Transverse colon (tissue), 3 donors: ENCODE measurements at regions not wholly inside any gene's neighbourhood (a gene's known extent, or its start where the extent isn't known, plus 50 kb on each side); places are given as distances from the start of the nearest gene placed in this dataset.

ENCODE experiments used
- CTCF ChIP-seq, 5 experiments: fragments of 200-600 bp in 3 of 5; fragments of 450-650 bp in 2 of 5; sonication (generic) in 3 of 5; IDR thresholded peaks; 1 replicate in 2 of 5; 2 replicates in 3 of 5; pipeline ENCODE4 v1.5.1; 2016 to 2017; ENCODE audit warnings: antibody characterized with exemption in 5 of 5, inconsistent platforms in 3 of 5, mild to moderate bottlenecking in 2 of 5, moderate library complexity in 1 of 5
- POLR2A ChIP-seq: fragments of 450-650 bp; IDR thresholded peaks from one replicate; pipeline ENCODE4 v1.6.1; 2016; ENCODE audit warnings: antibody characterized with exemption, mild to moderate bottlenecking, moderate library complexity

GRCh38 chr7:12889391-12889790 lies 202.0 kb downstream of the ARL4A start:
- TF ChIP-seq CTCF (IDR thresholded peaks at IDR 0.05), result no peak
- no peak for TF ChIP-seq POLR2A
